SH-SY5Y (cell line): ENCODE measurements at regions not wholly inside any gene's neighbourhood (a gene's known extent, or its start where the extent isn't known, plus 50 kb on each side); places are given as distances from the start of the nearest gene placed in this dataset.

ENCODE experiments used
- GATA2 ChIP-seq: IDR thresholded peaks from 2 replicates; pipeline ENCODE4 v1.6.1; 2011; ENCODE audit warnings: mild to moderate bottlenecking, low read depth, low read length
- GATA3 ChIP-seq: IDR thresholded peaks from 2 replicates; pipeline ENCODE4 v1.6.1; 2011; ENCODE audit warnings: low read depth, mild to moderate bottlenecking, low read length, moderate library complexity

- TF ChIP-seq GATA3 (no peak), GATA2 (no peak)
Measured at GRCh38 chr18:39802648-39803229, 2152.3 kb upstream of the PIK3C3 start.
